HL-60 (cell line): ENCODE measurements at regions not wholly inside any gene's neighbourhood (a gene's known extent, or its start where the extent isn't known, plus 50 kb on each side); places are given as distances from the start of the nearest gene placed in this dataset.

Experiments used
- DNase-seq, 2 experiments: peaks; one replicate each; pipeline ENCODE4 v3.0.0-alpha.2; 2010 to 2020; ENCODE audit warnings: low read depth in 1 of 2, low spot score in 1 of 2
- H3K27ac ChIP-seq: fragments of 250-450 bp; sonication (Bioruptor Pico); replicated peaks from 2 replicates; pipeline ENCODE4 v1.5.1; 2020; ENCODE audit warnings: mild to moderate bottlenecking, moderate library complexity
- H3K27me3 ChIP-seq: fragments of 250-450 bp; sonication (Bioruptor Pico); 2 replicates; pipeline ENCODE4 v1.5.1; 2021; ENCODE audit warnings: mild to moderate bottlenecking, moderate library complexity; ENCODE audit not compliant: insufficient read depth, poor library complexity, severe bottlenecking
- H3K4me3 ChIP-seq: replicated peaks from 2 replicates; pipeline ENCODE4 v1.5.1; 2011; ENCODE audit warnings: mild to moderate bottlenecking, control low read depth, low read length; ENCODE audit not compliant: insufficient read depth
- CTCF ChIP-seq: IDR thresholded peaks from one replicate; pipeline ENCODE4 v1.5.1; 2011; ENCODE audit warnings: low read length, control low read depth, inconsistent platforms; ENCODE audit not compliant: insufficient read depth
- GABPA ChIP-seq: IDR thresholded peaks from 2 replicates; pipeline ENCODE4 v1.6.1; 2012; ENCODE audit warnings: low read depth
- POLR2AphosphoS5 ChIP-seq: IDR thresholded peaks from 2 replicates; pipeline ENCODE4 v1.6.1; 2012; ENCODE audit warnings: low read depth
- REST ChIP-seq: IDR thresholded peaks from 2 replicates; pipeline ENCODE4 v1.6.1; 2012; ENCODE audit warnings: low read depth; ENCODE audit not compliant: insufficient replicate concordance
- SPI1 ChIP-seq: IDR thresholded peaks from 2 replicates; pipeline ENCODE4 v1.6.1; 2012; ENCODE audit warnings: low read depth, mild to moderate bottlenecking, borderline replicate concordance

GRCh38 chr7:33841705-33842129 lies 63.6 kb upstream of the BMPER start:
- Histone ChIP-seq H3K27me3 (no peaks in the 10 kb centered on the region), H3K4me3 (no peak overlapping the region), H3K27ac (no peak overlapping the region)
- TF ChIP-seq POLR2AphosphoS5 (no peak), CTCF (no peak), GABPA (no peak), REST (no peak), SPI1 (no peak)
- DNase-seq, result no peak

GRCh38 chr7:33842150-33842549 lies 63.2 kb upstream of the BMPER start:
- DNase-seq, result no peak
- no peaks in the 10 kb centered on the region for H3K27me3 ChIP-seq
- no peak overlapping the region for H3K27ac ChIP-seq
- H3K4me3 ChIP-seq, result no peak overlapping the region
- TF ChIP-seq GABPA (no peak), REST (no peak), POLR2AphosphoS5 (no peak), CTCF (no peak), SPI1 (no peak)

GRCh38 chr7:33845991-33846509 lies 59.3 kb upstream of the BMPER start:
- Histone ChIP-seq H3K27me3 (no peaks in the 10 kb centered on the region), H3K27ac (no peak overlapping the region), H3K4me3 (no peak overlapping the region)
- DNase-seq, result no peak
- TF ChIP-seq SPI1 (no peak), POLR2AphosphoS5 (no peak), REST (no peak), CTCF (no peak), GABPA (no peak)
